OCI-LY1 (cell line): ENCODE measurements at regions not wholly inside any gene's neighbourhood (a gene's known extent, or its start where the extent isn't known, plus 50 kb on each side); places are given as distances from the start of the nearest gene placed in this dataset.

Experiments used
- H2AFZ ChIP-seq: fragments of 200-600 bp; sonication (generic), shearing (Covaris generic); 2 replicates; pipeline ENCODE4 v1.6.0; 2014; ENCODE audit warnings: antibody characterized with exemption, mild to moderate bottlenecking, low read length
- H3F3A ChIP-seq: fragments of 200-600 bp; sonication (generic), shearing (Covaris generic); 2 replicates; pipeline ENCODE4 v1.6.0; 2014; ENCODE audit warnings: mild to moderate bottlenecking, antibody characterized with exemption, low read length, moderate library complexity; ENCODE audit not compliant: insufficient read depth
- H3K27ac ChIP-seq: fragments of 200-600 bp; sonication (generic); 2 replicates; pipeline ENCODE4 v1.5.1; 2014; ENCODE audit warnings: low read length, mixed run types, mild to moderate bottlenecking, low read depth; ENCODE audit not compliant: poor library complexity, severe bottlenecking
- H3K27me3 ChIP-seq: fragments of 200-600 bp; sonication (generic); 2 replicates; pipeline ENCODE4 v1.6.0; 2014; ENCODE audit warnings: antibody characterized with exemption, mild to moderate bottlenecking, low read length, moderate library complexity; ENCODE audit not compliant: insufficient read depth
- H3K36me3 ChIP-seq: fragments of 200-600 bp; sonication (generic); 2 replicates; pipeline ENCODE4 v1.6.1; 2014; ENCODE audit warnings: mild to moderate bottlenecking, antibody characterized with exemption, low read length, moderate library complexity, mixed read lengths; ENCODE audit not compliant: insufficient read depth
- H3K4me1 ChIP-seq: fragments of 200-600 bp; sonication (generic); 2 replicates; pipeline ENCODE4 v1.5.1; 2014; ENCODE audit warnings: mild to moderate bottlenecking, low read length, moderate library complexity; ENCODE audit not compliant: insufficient read depth, severe bottlenecking
- H3K4me2 ChIP-seq: fragments of 200-600 bp; sonication (generic), shearing (Covaris generic); 2 replicates; pipeline ENCODE4 v1.6.1; 2014; ENCODE audit warnings: low read length
- H3K4me3 ChIP-seq: fragments of 200-600 bp; sonication (generic); 2 replicates; pipeline ENCODE4 v1.5.1; 2014; ENCODE audit warnings: low read length, low read depth, mild to moderate bottlenecking, mixed read lengths; ENCODE audit not compliant: poor library complexity, severe bottlenecking
- H3K79me2 ChIP-seq: fragments of 200-600 bp; shearing (Covaris generic); 2 replicates; pipeline ENCODE4 v1.6.1; 2016; ENCODE audit warnings: mixed run types, low read length, mixed read lengths; ENCODE audit not compliant: insufficient read depth
- H3K9ac ChIP-seq: fragments of 200-600 bp; sonication (generic), shearing (Covaris generic); 2 replicates; pipeline ENCODE4 v1.6.1; 2014; ENCODE audit warnings: mild to moderate bottlenecking, low read length, mixed read lengths
- H3K9me2 ChIP-seq: fragments of 200-600 bp; sonication (generic), shearing (Covaris generic); 2 replicates; pipeline ENCODE4 v1.6.1; 2014; ENCODE audit warnings: low read depth, mild to moderate bottlenecking, low read length, mixed read lengths
- H3K9me3 ChIP-seq: fragments of 200-600 bp; shearing (Covaris generic); 2 replicates; pipeline ENCODE4 v1.6.1; 2014; ENCODE audit warnings: low read length, mixed read lengths
- H4K20me1 ChIP-seq: fragments of 200-600 bp; sonication (generic), shearing (Covaris generic); 2 replicates; pipeline ENCODE4 v1.6.0; 2016; ENCODE audit warnings: mild to moderate bottlenecking, low read length; ENCODE audit not compliant: insufficient read depth
- CTCF ChIP-seq: fragments of 200-600 bp; sonication (generic), shearing (Covaris generic); IDR thresholded peaks from 2 replicates; pipeline ENCODE4 v1.5.1; 2017; ENCODE audit warnings: mild to moderate bottlenecking, antibody characterized with exemption, low read length, moderate library complexity, mixed read lengths
- EZH2 ChIP-seq: fragments of 200-600 bp; sonication (generic), shearing (Covaris generic); IDR thresholded peaks from 2 replicates; pipeline ENCODE4 v1.8.0; 2017; ENCODE audit warnings: borderline replicate concordance, mixed run types, mild to moderate bottlenecking, antibody characterized with exemption, low read length, moderate library complexity, mixed read lengths

DNA sequence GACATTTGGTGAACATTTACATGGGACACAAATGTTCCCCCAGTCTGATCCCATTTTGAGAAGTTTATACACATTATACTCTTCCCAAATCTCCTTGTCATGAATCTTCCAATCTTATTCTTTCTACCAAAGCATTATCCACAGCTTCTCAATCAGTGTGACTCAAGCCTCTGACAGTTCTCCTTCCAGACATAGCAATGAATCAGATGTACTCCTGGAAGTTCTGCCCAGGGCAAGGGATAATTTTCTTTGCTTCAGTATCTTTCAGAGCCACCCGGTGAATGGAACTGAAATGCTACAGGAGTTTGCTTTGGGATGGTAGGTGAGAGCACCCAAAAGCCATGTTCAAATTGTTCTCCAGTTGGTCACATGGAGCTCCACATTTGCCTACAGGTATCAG, 145.5 kb downstream of the ANXA5 start:
- Histone ChIP-seq H3K9me2 (no peaks in the 10 kb centered on the region), H3K4me3 (no peak overlapping the region), H2AFZ (no peak overlapping the region), H3K4me1 (no peaks in the 10 kb centered on the region), H4K20me1 (no peaks in the 10 kb centered on the region), H3K36me3 (no peaks in the 10 kb centered on the region), H3K9me3 (no peaks in the 10 kb centered on the region), H3F3A (no peaks in the 10 kb centered on the region), H3K27me3 (no peaks in the 10 kb centered on the region), H3K27ac (no peak overlapping the region), H3K4me2 (no peak overlapping the region), H3K9ac (no peak overlapping the region), H3K79me2 (no peaks in the 10 kb centered on the region)
- no peak for TF ChIP-seq EZH2
- no peak for TF ChIP-seq CTCF

DNA sequence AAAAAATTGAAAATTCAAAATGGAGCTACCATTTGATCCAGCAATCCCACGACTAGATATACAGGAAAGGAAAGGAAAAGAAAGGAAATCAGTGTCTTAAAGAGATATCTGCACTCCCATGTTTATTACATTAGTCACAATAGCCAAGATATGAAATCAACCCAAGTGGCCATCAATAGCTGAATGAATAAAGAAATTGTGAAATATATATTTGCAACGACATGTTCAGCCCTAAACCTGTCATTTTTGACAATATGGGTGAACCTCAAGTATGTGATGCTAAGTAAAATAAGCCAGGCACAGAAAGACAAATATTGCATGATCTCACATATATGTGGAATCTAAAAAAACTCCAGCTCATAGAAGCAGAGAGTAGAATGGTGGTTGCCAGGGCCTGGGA, 155.1 kb downstream of the ANXA5 start:
- no peaks in the 10 kb centered on the region for H3K36me3 ChIP-seq
- H3K9me2 ChIP-seq: no peaks in the 10 kb centered on the region
- no peak overlapping the region for H3K27ac ChIP-seq
- no peak overlapping the region for H2AFZ ChIP-seq
- no peak overlapping the region for H3K9ac ChIP-seq
- H3K27me3 ChIP-seq: no peaks in the 10 kb centered on the region
- H3K9me3 ChIP-seq: no peaks in the 10 kb centered on the region
- H3K4me2 ChIP-seq: no peak overlapping the region
- TF ChIP-seq EZH2 (no peak), CTCF (no peak)
- no peaks in the 10 kb centered on the region for H4K20me1 ChIP-seq
- no peak overlapping the region for H3K4me3 ChIP-seq
- no peaks in the 10 kb centered on the region for H3K79me2 ChIP-seq
- no peaks in the 10 kb centered on the region for H3K4me1 ChIP-seq
- H3F3A ChIP-seq: no peaks in the 10 kb centered on the region

DNA sequence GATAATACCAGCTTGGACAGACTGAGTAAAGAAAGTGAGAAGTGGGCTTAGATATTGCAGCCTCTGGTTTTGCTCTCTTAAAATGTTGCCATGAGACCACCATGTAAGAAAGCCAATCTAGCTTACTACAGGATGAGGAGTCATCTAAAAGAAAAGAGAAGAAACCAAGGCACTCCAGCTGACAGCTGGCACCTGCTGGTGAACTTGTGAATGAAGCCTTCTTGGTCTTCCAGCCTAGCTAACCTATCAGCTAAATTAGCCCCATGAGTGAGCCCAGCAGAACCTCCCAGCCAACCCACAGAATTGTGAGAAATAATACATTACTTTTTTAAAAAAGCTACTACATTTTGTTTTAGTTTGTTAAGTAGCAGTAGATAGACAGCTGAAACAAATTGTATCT, 154.5 kb upstream of the QRFPR start:
- TF ChIP-seq EZH2 (no peak), CTCF (no peak)
- Histone ChIP-seq H3K4me1 (no peaks in the 10 kb centered on the region), H4K20me1 (no peaks in the 10 kb centered on the region), H3F3A (no peaks in the 10 kb centered on the region), H3K27me3 (no peaks in the 10 kb centered on the region), H3K9me3 (no peaks in the 10 kb centered on the region), H3K9ac (no peak overlapping the region), H3K4me3 (no peak overlapping the region), H3K79me2 (no peaks in the 10 kb centered on the region), H3K4me2 (no peak overlapping the region), H3K9me2 (no peaks in the 10 kb centered on the region), H3K36me3 (no peaks in the 10 kb centered on the region), H3K27ac (no peak overlapping the region), H2AFZ (no peak overlapping the region)
